Breast epithelium (tissue), 3 donors: ENCODE measurements at regions not wholly inside any gene's neighbourhood (a gene's known extent, or its start where the extent isn't known, plus 50 kb on each side); places are given as distances from the start of the nearest gene placed in this dataset.

Source experiments
- CTCF ChIP-seq, 3 donors: fragments of 450-650 bp; IDR thresholded peaks; one replicate each; pipeline ENCODE4 v1.5.1; 2016 to 2017; ENCODE audit warnings: antibody characterized with exemption in 3 of 3, mild to moderate bottlenecking in 3 of 3, moderate library complexity in 3 of 3
- POLR2A ChIP-seq: fragments of 450-650 bp; IDR thresholded peaks from one replicate; pipeline ENCODE4 v1.6.1; 2016; ENCODE audit warnings: antibody characterized with exemption, mild to moderate bottlenecking, moderate library complexity
- POLR2AphosphoS5 ChIP-seq, 3 donors: sonication (generic); formaldehyde crosslinking; IDR thresholded peaks; one replicate each; pipeline ENCODE4 v1.6.1; 2017; ENCODE audit warnings: antibody characterized with exemption in 3 of 3

GRCh38 chr5:96033116-96033515, 71.5 kb upstream of the ELL2 start:
- TF ChIP-seq POLR2A, result no peak
- no peak for TF ChIP-seq CTCF (IDR thresholded peaks at IDR 0.05)
- no peak for TF ChIP-seq POLR2AphosphoS5 (IDR thresholded peaks at IDR 0.05)
